AG08395 (cell line): ENCODE measurements at regions not wholly inside any gene's neighbourhood (a gene's known extent, or its start where the extent isn't known, plus 50 kb on each side); places are given as distances from the start of the nearest gene placed in this dataset.

ENCODE experiments used
- DNase-seq: peaks from one replicate; pipeline ENCODE4 v3.0.0; 2012; ENCODE audit warnings: mixed read lengths, low spot score

- no peak for DNase-seq
These were observed 474.3 kb downstream of the RSL24D1 start for GRCh38 chr15:54722342-54722986.

GRCh38 chr15:54719325-54719724 lies 477.4 kb downstream of the RSL24D1 start:
- DNase-seq: no peak

- no peak for DNase-seq
These were observed 488.7 kb downstream of the RSL24D1 start for GRCh38 chr15:54707805-54708752.

GRCh38 chr15:54687628-54688027 lies 509.1 kb downstream of the RSL24D1 start:
- DNase-seq: no peak
